BLaER1 treated with 17β-estradiol and CSF1 and Interleukin-3, amounts not matched to agents 10 nM and 100 nM (cell line): ENCODE measurements at regions not wholly inside any gene's neighbourhood (a gene's known extent, or its start where the extent isn't known, plus 50 kb on each side); places are given as distances from the start of the nearest gene placed in this dataset.
"Not testable (repeated sequence)": the region's sequence is repeated elsewhere in the genome, so short reads cannot be mapped to it uniquely, and the experiment has no call there.

ENCODE experiments used
- H3K27ac ChIP-seq, 11 experiments: shearing (Covaris generic); formaldehyde crosslinking; 2 replicates each; pipeline ENCODE4 v1.8.1; 2022
- H3K27me3 ChIP-seq, 11 experiments: shearing (Covaris generic); formaldehyde crosslinking; 2 replicates each; pipeline ENCODE4 v1.8.1; 2022
- H3K36me3 ChIP-seq, 11 experiments: shearing (Covaris generic); formaldehyde crosslinking; 2 replicates each; pipeline ENCODE4 v1.8.1; 2022
- H3K4me1 ChIP-seq, 10 experiments: shearing (Covaris generic); formaldehyde crosslinking; 2 replicates each; pipeline ENCODE4 v1.8.1; 2022
- H3K4me2 ChIP-seq, 11 experiments: shearing (Covaris generic); formaldehyde crosslinking; 2 replicates each; pipeline ENCODE4 v1.8.1; 2022
- H3K4me3 ChIP-seq, 10 experiments: shearing (Covaris generic); formaldehyde crosslinking; 2 replicates each; pipeline ENCODE4 v1.8.1; 2022
- H3K9ac ChIP-seq, 11 experiments: shearing (Covaris generic); formaldehyde crosslinking; 2 replicates each; pipeline ENCODE4 v1.8.1; 2022
- H3K9me3 ChIP-seq, 11 experiments: shearing (Covaris generic); formaldehyde crosslinking; replicated peaks in 1 of 11; 2 replicates each; pipeline ENCODE4 v1.8.1; 2022
- H4K20me1 ChIP-seq, 11 experiments: shearing (Covaris generic); formaldehyde crosslinking; 2 replicates each; pipeline ENCODE4 v1.8.1; 2022
- Cebpa-rat ChIP-seq, 11 experiments: shearing (Covaris generic); IDR thresholded peaks; 2 replicates each; pipeline ENCODE4 v1.8.1; 2022

- Histone ChIP-seq H3K4me2 (no peak overlapping the region), H3K4me1 (no peaks in the 10 kb centered on the region), H3K27ac (no peak overlapping the region), H3K9ac (no peak overlapping the region), H3K36me3 (peaks cover 0 to 3% (median 0%) of the 10 kb centered on the region in 11 experiments; a peak in 1 of 22 replicates), H3K27me3 (no peaks in the 10 kb centered on the region), H3K9me3 (peaks cover 23 to 41% (median 26%) of the 10 kb centered on the region in 11 experiments), H3K4me3 (no peak overlapping the region), H4K20me1 (no peaks in the 10 kb centered on the region)
- no peak for TF ChIP-seq Cebpa-rat (IDR thresholded peaks at IDR 0.05)
Measured at GRCh38 chr2:156955701-156956100, 301.8 kb upstream of the GALNT5 start.

- Histone ChIP-seq H3K9me3 (peaks cover 23 to 37% (median 26%) of the 10 kb centered on the region in 11 experiments), H4K20me1 (no peaks in the 10 kb centered on the region), H3K36me3 (peaks cover 0 to 3% (median 0%) of the 10 kb centered on the region in 11 experiments; a peak in 1 of 22 replicates), H3K4me2 (no peak overlapping the region), H3K4me1 (no peaks in the 10 kb centered on the region), H3K27me3 (no peaks in the 10 kb centered on the region), H3K4me3 (no peak overlapping the region), H3K27ac (no peak overlapping the region), H3K9ac (no peak overlapping the region)
- TF ChIP-seq Cebpa-rat (IDR thresholded peaks at IDR 0.05) = no peak
Measured at GRCh38 chr2:156956161-156956560, 301.3 kb upstream of the GALNT5 start.

- Histone ChIP-seq H3K27me3 (no peaks in the 10 kb centered on the region), H3K4me3 (no peak overlapping the region), H3K36me3 (peaks cover 0 to 3% (median 0%) of the 10 kb centered on the region in 11 experiments; a peak in 1 of 22 replicates), H3K4me2 (no peak overlapping the region), H3K9ac (no peak overlapping the region), H4K20me1 (no peaks in the 10 kb centered on the region), H3K9me3 (peaks cover 23 to 33% (median 25%) of the 10 kb centered on the region in 11 experiments), H3K4me1 (no peaks in the 10 kb centered on the region), H3K27ac (no peak overlapping the region)
- TF ChIP-seq Cebpa-rat (IDR thresholded peaks at IDR 0.05) = no peak
Measured at GRCh38 chr2:156958374-156958773, 299.1 kb upstream of the GALNT5 start.

GRCh38 chr2:156959481-156959880 is 298.0 kb upstream of the GALNT5 start:
- Histone ChIP-seq H3K4me2 (no peak overlapping the region), H3K9me3 (peaks cover 23 to 33% (median 25%) of the 10 kb centered on the region in 11 experiments), H3K27me3 (no peaks in the 10 kb centered on the region), H4K20me1 (no peaks in the 10 kb centered on the region), H3K4me3 (no peak overlapping the region; a peak in 2 of 20 replicates), H3K27ac (no peak overlapping the region), H3K36me3 (peaks cover 0 to 3% (median 0%) of the 10 kb centered on the region in 11 experiments; a peak in 1 of 22 replicates), H3K9ac (no peak overlapping the region), H3K4me1 (no peaks in the 10 kb centered on the region)
- no peak for TF ChIP-seq Cebpa-rat (IDR thresholded peaks at IDR 0.05)

- Histone ChIP-seq H4K20me1 (no peaks in the 10 kb centered on the region), H3K36me3 (no peaks in the 10 kb centered on the region), H3K9me3 (no peaks in the 10 kb centered on the region), H3K27ac (no peak overlapping the region), H3K4me2 (no peak overlapping the region), H3K4me1 (no peaks in the 10 kb centered on the region), H3K4me3 (no peak overlapping the region), H3K27me3 (no peaks in the 10 kb centered on the region), H3K9ac (no peak overlapping the region)
- no peak for TF ChIP-seq Cebpa-rat (IDR thresholded peaks at IDR 0.05)
Measured at GRCh38 chr2:156982615-156983014, 274.9 kb upstream of the GALNT5 start.

- Histone ChIP-seq H3K4me3 (no peak overlapping the region), H3K27ac (no peak overlapping the region)
- no peak for TF ChIP-seq Cebpa-rat (IDR thresholded peaks at IDR 0.05)
Measured at GRCh38 chr2:156986339-156986988, 271.0 kb upstream of the GALNT5 start.

GRCh38 chr2:156999661-157000060 is 257.8 kb upstream of the GALNT5 start:
- Histone ChIP-seq H3K36me3 (no peaks in the 10 kb centered on the region), H3K27me3 (no peaks in the 10 kb centered on the region), H3K4me2 (no peak overlapping the region), H3K4me3 (no peak overlapping the region), H4K20me1 (no peaks in the 10 kb centered on the region), H3K27ac (no peak overlapping the region), H3K4me1 (no peaks in the 10 kb centered on the region), H3K9ac (no peak overlapping the region), H3K9me3 (no peaks in the 10 kb centered on the region)
- no peak for TF ChIP-seq Cebpa-rat (IDR thresholded peaks at IDR 0.05)

More at GRCh38 chr2:156986339-156986988, 271.0 kb upstream of the GALNT5 start:
- Histone ChIP-seq H3K9ac (no peak overlapping the region), H4K20me1 (no peaks in the 10 kb centered on the region), H3K36me3 (no peaks in the 10 kb centered on the region), H3K27me3 (no peaks in the 10 kb centered on the region), H3K4me1 (no peaks in the 10 kb centered on the region), H3K4me2 (no peak overlapping the region), H3K9me3 (no peaks in the 10 kb centered on the region)

GRCh38 chr2:157004789-157005188 is 252.7 kb upstream of the GALNT5 start:
- Histone ChIP-seq H3K36me3 (no peaks in the 10 kb centered on the region), H3K27me3 (no peaks in the 10 kb centered on the region), H3K4me2 (no peak overlapping the region), H3K27ac (no peak overlapping the region), H3K9me3 (peaks cover 0 to 7% (median 0%) of the 10 kb centered on the region in 11 experiments; a peak in 2 of 22 replicates), H4K20me1 (no peaks in the 10 kb centered on the region), H3K4me1 (no peaks in the 10 kb centered on the region), H3K9ac (no peak overlapping the region), H3K4me3 (no peak overlapping the region)
- TF ChIP-seq Cebpa-rat (IDR thresholded peaks at IDR 0.05) = no peak

GRCh38 chr2:157015015-157015575 is 242.4 kb upstream of the GALNT5 start:
- no peaks in the 10 kb centered on the region for H3K36me3 ChIP-seq
- no peaks in the 10 kb centered on the region for H4K20me1 ChIP-seq
- H3K27ac ChIP-seq = no peak overlapping the region
- H3K4me3 ChIP-seq = no peak overlapping the region
- no peaks in the 10 kb centered on the region for H3K4me1 ChIP-seq
- no peak for TF ChIP-seq Cebpa-rat (IDR thresholded peaks at IDR 0.05)
- H3K27me3 ChIP-seq = no peaks in the 10 kb centered on the region
- no peak overlapping the region for H3K9ac ChIP-seq
- no peak overlapping the region for H3K4me2 ChIP-seq
- no peaks in the 10 kb centered on the region for H3K9me3 ChIP-seq

GRCh38 chr2:157023264-157023663 is 234.2 kb upstream of the GALNT5 start:
- H3K27me3 ChIP-seq, H3K4me3 ChIP-seq, H4K20me1 ChIP-seq, H3K36me3 ChIP-seq, H3K27ac ChIP-seq, H3K4me1 ChIP-seq, H3K9ac ChIP-seq: not testable (repeated sequence)
- peak overlapping the region in 3 of 11 experiments; percentile 15 to 38 (median 22); a peak in 5 of 22 replicates for H3K4me2 ChIP-seq
- H3K9me3 ChIP-seq = peaks cover 0 to 27% (median 10%) of the 10 kb centered on the region in 11 experiments; a peak in 8 of 22 replicates
